SK-N-SH (cell line): ENCODE measurements at regions not wholly inside any gene's neighbourhood (a gene's known extent, or its start where the extent isn't known, plus 50 kb on each side); places are given as distances from the start of the nearest gene placed in this dataset.

Experiments
- CTCF ChIA-PET: fragments of 300-600, 350-600 bp; formaldehyde crosslinking; extraction: SDS; loops from one replicate; lab custom pipeline; 2021; lab: Yijun Ruan, JAX
- POLR2A ChIA-PET: fragments of 350-600 bp; sonication (Branson Sonifier 250); formaldehyde crosslinking; extraction: SDS; loops from one replicate; lab custom pipeline; 2020; ENCODE audit warnings: antibody characterized with exemption, inconsistent platforms; lab: Yijun Ruan, JAX
- DNase-seq: peaks from one replicate; pipeline ENCODE4 v3.0.0; 2012
- H2AFZ ChIP-seq: fragments of 200-600 bp; sonication (generic); 2 replicates; pipeline ENCODE4 v1.8.1; 2016; ENCODE audit warnings: antibody characterized with exemption, mild to moderate bottlenecking, low read depth
- H3F3A ChIP-seq: fragments of 200-600 bp; sonication (generic); replicated peaks from 2 replicates; pipeline ENCODE3; 2016; ENCODE audit warnings: antibody characterized with exemption, mild to moderate bottlenecking; ENCODE audit not compliant: insufficient read depth
- H3K27ac ChIP-seq, 2 experiments: fragments of 200-500 bp in 1 of 2; fragments of 200-600 bp in 1 of 2; sonication (Bioruptor generic) in 1 of 2; sonication (generic), shearing (Covaris generic) in 1 of 2; 2 replicates each; pipeline versions ENCODE4 v1.5.1 to v1.6.1; 2014 to 2016; ENCODE audit warnings: low read depth in 2 of 2, inconsistent platforms in 1 of 2, low read length in 1 of 2, mild to moderate bottlenecking in 1 of 2, mixed read lengths in 1 of 2
- H3K27me3 ChIP-seq: fragments of 200-600 bp; sonication (generic), shearing (Covaris generic); 2 replicates; pipeline ENCODE4 v1.6.1; 2016; ENCODE audit warnings: mixed run types; ENCODE audit not compliant: insufficient read depth
- H3K36me3 ChIP-seq, 2 experiments: fragments of 200-500 bp in 1 of 2; fragments of 200-600 bp in 1 of 2; sonication (Bioruptor generic) in 1 of 2; sonication (generic) in 1 of 2; replicated peaks in 1 of 2; 2 replicates each; pipeline versions ENCODE3 to v1.5.1; 2014 to 2016; ENCODE audit warnings: low read length in 1 of 2, mild to moderate bottlenecking in 1 of 2; ENCODE audit not compliant: insufficient read depth in 2 of 2, control insufficient read depth in 1 of 2
- H3K4me1 ChIP-seq, 2 experiments: fragments of 200-500 bp in 1 of 2; fragments of 200-600 bp in 1 of 2; sonication (Bioruptor generic) in 1 of 2; sonication (generic), shearing (Covaris generic) in 1 of 2; 2 replicates each; pipeline versions ENCODE4 v1.5.1 to v1.6.1; 2014 to 2016; ENCODE audit warnings: low read depth in 1 of 2, low read length in 1 of 2, mixed run types in 1 of 2; ENCODE audit not compliant: insufficient read depth in 2 of 2, control insufficient read depth in 1 of 2
- H3K4me2 ChIP-seq: fragments of 200-600 bp; sonication (generic), shearing (Covaris generic); 2 replicates; pipeline ENCODE4 v1.6.1; 2017; ENCODE audit warnings: mixed run types
- H3K4me3 ChIP-seq, 2 experiments: fragments of 200-500 bp in 1 of 2; fragments of 200-600 bp in 1 of 2; sonication (Bioruptor generic) in 1 of 2; sonication (generic), shearing (Covaris generic) in 1 of 2; 2 replicates each; pipeline versions ENCODE4 v1.5.1 to v1.8.1; 2014 to 2016; ENCODE audit warnings: low read depth in 2 of 2, inconsistent platforms in 1 of 2, low read length in 1 of 2, mild to moderate bottlenecking in 1 of 2, mixed read lengths in 1 of 2, moderate library complexity in 1 of 2
- H3K79me2 ChIP-seq: fragments of 200-600 bp; sonication (generic); 2 replicates; pipeline ENCODE4 v1.8.1; 2017; ENCODE audit warnings: mild to moderate bottlenecking; ENCODE audit not compliant: insufficient read depth
- H3K9ac ChIP-seq: fragments of 200-600 bp; sonication (generic); 2 replicates; pipeline ENCODE4 v1.6.1; 2017; ENCODE audit warnings: mixed run types
- H3K9me2 ChIP-seq: fragments of 200-600 bp; sonication (generic); 2 replicates; pipeline ENCODE4 v1.6.1; 2017; ENCODE audit warnings: mixed run types
- H3K9me3 ChIP-seq: fragments of 200-600 bp; sonication (generic); 2 replicates; pipeline ENCODE4 v1.6.1; 2017; ENCODE audit warnings: mixed run types, mild to moderate bottlenecking, moderate library complexity
- H4K20me1 ChIP-seq: fragments of 200-600 bp; sonication (generic); 2 replicates; pipeline ENCODE4 v1.6.1; 2017; ENCODE audit warnings: mild to moderate bottlenecking, mixed run types; ENCODE audit not compliant: insufficient read depth
- CTCF ChIP-seq: fragments of 200-600 bp; sonication (generic); IDR thresholded peaks from 2 replicates; pipeline ENCODE4 v1.6.1; 2017; ENCODE audit warnings: antibody characterized with exemption, mild to moderate bottlenecking, moderate library complexity
- EZH2phosphoT487 ChIP-seq: fragments of 200-600 bp; sonication (generic); IDR thresholded peaks from 2 replicates; pipeline ENCODE4 v1.6.1; 2017; ENCODE audit warnings: low read depth, mixed run types, mild to moderate bottlenecking, antibody characterized with exemption, moderate library complexity, borderline replicate concordance
- FOSL2 ChIP-seq: IDR thresholded peaks from 2 replicates; pipeline ENCODE4 v1.4.0; 2012; ENCODE audit warnings: low read depth, mild to moderate bottlenecking, moderate library complexity, borderline replicate concordance
- FOXJ3 ChIP-seq: sonication (generic); formaldehyde crosslinking; IDR thresholded peaks from 2 replicates; pipeline ENCODE4 v1.5.1; 2020; ENCODE audit warnings: mild to moderate bottlenecking, missing genetic modification reagents
- FOXM1 ChIP-seq: IDR thresholded peaks from 2 replicates; pipeline ENCODE4 v1.4.0; 2012; ENCODE audit warnings: low read depth, mild to moderate bottlenecking
- GABPA ChIP-seq: IDR thresholded peaks from 2 replicates; pipeline ENCODE4 v1.4.0; 2012; ENCODE audit warnings: low read depth, mild to moderate bottlenecking
- GATA2 ChIP-seq: sonication (generic); formaldehyde crosslinking; IDR thresholded peaks from 2 replicates; pipeline ENCODE4 v1.5.0; 2020; ENCODE audit warnings: mild to moderate bottlenecking, missing genetic modification reagents
- MAX ChIP-seq: IDR thresholded peaks from 2 replicates; pipeline ENCODE4 v1.4.0; 2012; ENCODE audit warnings: low read depth
- MEF2A ChIP-seq: IDR thresholded peaks from 2 replicates; pipeline ENCODE4 v1.4.0; 2012; ENCODE audit warnings: low read depth, borderline replicate concordance
- NFIC ChIP-seq: IDR thresholded peaks from 2 replicates; pipeline ENCODE4 v1.4.0; 2012; ENCODE audit warnings: borderline replicate concordance
- PBX3 ChIP-seq: IDR thresholded peaks from 2 replicates; pipeline ENCODE4; 2012
- POLR2AphosphoS5 ChIP-seq: IDR thresholded peaks from 2 replicates; pipeline ENCODE4 v1.6.1; 2012; ENCODE audit warnings: low read depth, low read length
- RAD21 ChIP-seq: IDR thresholded peaks from 2 replicates; pipeline ENCODE4 v1.6.1; 2012; ENCODE audit warnings: mild to moderate bottlenecking, low read length
- RCOR1 ChIP-seq: fragments of 150-350 bp; IDR thresholded peaks from 2 replicates; pipeline ENCODE4 v1.6.1; 2017; ENCODE audit warnings: antibody characterized with exemption, low read length
- RFX5 ChIP-seq: IDR thresholded peaks from 2 replicates; pipeline ENCODE4 v1.6.1; 2012; ENCODE audit warnings: mild to moderate bottlenecking, improper control_type of control experiment, low read length
- RXRA ChIP-seq: IDR thresholded peaks from 2 replicates; pipeline ENCODE4 v1.4.0; 2012; ENCODE audit warnings: low read depth, mild to moderate bottlenecking, borderline replicate concordance
- SMC3 ChIP-seq: IDR thresholded peaks from 2 replicates; pipeline ENCODE4 v1.6.1; 2012; ENCODE audit warnings: low read depth, low read length, improper control_type of control experiment
- TAF1 ChIP-seq: IDR thresholded peaks from 2 replicates; pipeline ENCODE4 v1.6.1; 2012; ENCODE audit warnings: low read depth, mild to moderate bottlenecking, low read length, moderate library complexity, borderline replicate concordance
- TCF12 ChIP-seq: IDR thresholded peaks from 2 replicates; pipeline ENCODE4 v1.4.0; 2012
- YY1 ChIP-seq: IDR thresholded peaks from 2 replicates; pipeline ENCODE4 v1.4.0; 2012; ENCODE audit warnings: low read depth, mild to moderate bottlenecking
- WGBS: methylation state at CpG from one replicate; pipeline ENCODE4 v1.1.6; 2017; ENCODE audit warnings: low lambda C conversion rate; 5-methylcytosine and 5-hydroxymethylcytosine counted together
- TF ChIP-seq, protein P1 (sequence below): IDR thresholded peaks from 2 replicates; pipeline ENCODE4 v1.4.0; 2012; ENCODE audit warnings: low read depth, borderline replicate concordance
- TF ChIP-seq, protein P2 (sequence below): IDR thresholded peaks from 2 replicates; pipeline ENCODE4 v1.6.1; 2012; ENCODE audit warnings: mild to moderate bottlenecking, low read depth, low read length, moderate library complexity
- TF ChIP-seq, protein P3 (sequence below): fragments of 150-350 bp; IDR thresholded peaks from 2 replicates; pipeline ENCODE4 v1.6.1; 2016; ENCODE audit warnings: mild to moderate bottlenecking, low read depth, low read length

DNA sequence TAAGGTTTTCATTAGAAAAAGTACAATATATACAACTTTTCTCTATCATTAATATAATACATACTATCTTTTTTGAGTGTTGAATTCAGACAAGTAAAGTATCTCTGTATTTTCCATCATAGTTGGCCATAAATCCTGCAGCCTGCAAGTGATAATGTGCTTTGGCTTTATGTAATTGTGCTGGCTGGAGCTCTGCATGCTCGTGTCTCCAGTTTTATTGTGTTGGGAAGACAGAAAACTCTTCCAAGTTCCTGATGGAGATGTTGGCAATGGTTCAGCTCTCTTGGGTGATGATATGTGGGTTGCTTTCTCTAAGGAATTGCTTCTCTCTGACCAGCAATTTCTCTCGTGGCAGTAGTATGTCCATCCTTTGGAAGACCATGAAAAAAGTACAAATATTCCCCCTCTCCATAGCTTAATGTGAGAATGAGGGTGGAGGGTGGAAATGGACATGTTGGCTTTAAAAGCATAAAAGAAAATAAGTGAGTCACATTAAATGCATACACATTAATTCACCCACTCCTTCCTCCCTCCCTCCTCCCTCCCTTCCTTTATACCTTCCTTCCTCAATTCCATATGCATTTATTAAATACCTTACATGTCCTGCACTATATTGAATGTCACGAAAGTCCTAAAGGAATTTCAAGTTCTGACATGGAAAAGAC is 344.2 kb downstream of the MTX2 start:
- TF ChIP-seq MEF2A = no peak
- no peak for TF ChIP-seq CTCF
- TF ChIP-seq FOSL2 = no peak
- no peak for TF ChIP-seq RCOR1
- no peak for TF ChIP-seq RAD21
- TF ChIP-seq, protein P1, sequence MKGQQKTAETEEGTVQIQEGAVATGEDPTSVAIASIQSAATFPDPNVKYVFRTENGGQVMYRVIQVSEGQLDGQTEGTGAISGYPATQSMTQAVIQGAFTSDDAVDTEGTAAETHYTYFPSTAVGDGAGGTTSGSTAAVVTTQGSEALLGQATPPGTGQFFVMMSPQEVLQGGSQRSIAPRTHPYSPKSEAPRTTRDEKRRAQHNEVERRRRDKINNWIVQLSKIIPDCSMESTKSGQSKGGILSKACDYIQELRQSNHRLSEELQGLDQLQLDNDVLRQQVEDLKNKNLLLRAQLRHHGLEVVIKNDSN = no peak
- no peak for TF ChIP-seq GATA2 (CRISPR knock-in tag)
- TF ChIP-seq PBX3 = 0 out of 2 replicates have a peak, but pooled peaks have one; percentile 28
- TF ChIP-seq EZH2phosphoT487 = no peak
- TF ChIP-seq RXRA = no peak
- no peak for TF ChIP-seq RFX5
- TF ChIP-seq FOXM1 = no peak
- TF ChIP-seq TAF1 = no peak
- no peak for TF ChIP-seq POLR2AphosphoS5
- no peak for TF ChIP-seq GABPA
- TF ChIP-seq, protein P2, sequence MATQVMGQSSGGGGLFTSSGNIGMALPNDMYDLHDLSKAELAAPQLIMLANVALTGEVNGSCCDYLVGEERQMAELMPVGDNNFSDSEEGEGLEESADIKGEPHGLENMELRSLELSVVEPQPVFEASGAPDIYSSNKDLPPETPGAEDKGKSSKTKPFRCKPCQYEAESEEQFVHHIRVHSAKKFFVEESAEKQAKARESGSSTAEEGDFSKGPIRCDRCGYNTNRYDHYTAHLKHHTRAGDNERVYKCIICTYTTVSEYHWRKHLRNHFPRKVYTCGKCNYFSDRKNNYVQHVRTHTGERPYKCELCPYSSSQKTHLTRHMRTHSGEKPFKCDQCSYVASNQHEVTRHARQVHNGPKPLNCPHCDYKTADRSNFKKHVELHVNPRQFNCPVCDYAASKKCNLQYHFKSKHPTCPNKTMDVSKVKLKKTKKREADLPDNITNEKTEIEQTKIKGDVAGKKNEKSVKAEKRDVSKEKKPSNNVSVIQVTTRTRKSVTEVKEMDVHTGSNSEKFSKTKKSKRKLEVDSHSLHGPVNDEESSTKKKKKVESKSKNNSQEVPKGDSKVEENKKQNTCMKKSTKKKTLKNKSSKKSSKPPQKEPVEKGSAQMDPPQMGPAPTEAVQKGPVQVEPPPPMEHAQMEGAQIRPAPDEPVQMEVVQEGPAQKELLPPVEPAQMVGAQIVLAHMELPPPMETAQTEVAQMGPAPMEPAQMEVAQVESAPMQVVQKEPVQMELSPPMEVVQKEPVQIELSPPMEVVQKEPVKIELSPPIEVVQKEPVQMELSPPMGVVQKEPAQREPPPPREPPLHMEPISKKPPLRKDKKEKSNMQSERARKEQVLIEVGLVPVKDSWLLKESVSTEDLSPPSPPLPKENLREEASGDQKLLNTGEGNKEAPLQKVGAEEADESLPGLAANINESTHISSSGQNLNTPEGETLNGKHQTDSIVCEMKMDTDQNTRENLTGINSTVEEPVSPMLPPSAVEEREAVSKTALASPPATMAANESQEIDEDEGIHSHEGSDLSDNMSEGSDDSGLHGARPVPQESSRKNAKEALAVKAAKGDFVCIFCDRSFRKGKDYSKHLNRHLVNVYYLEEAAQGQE = no peak
- no peak for TF ChIP-seq SMC3
- TF ChIP-seq, protein P3, sequence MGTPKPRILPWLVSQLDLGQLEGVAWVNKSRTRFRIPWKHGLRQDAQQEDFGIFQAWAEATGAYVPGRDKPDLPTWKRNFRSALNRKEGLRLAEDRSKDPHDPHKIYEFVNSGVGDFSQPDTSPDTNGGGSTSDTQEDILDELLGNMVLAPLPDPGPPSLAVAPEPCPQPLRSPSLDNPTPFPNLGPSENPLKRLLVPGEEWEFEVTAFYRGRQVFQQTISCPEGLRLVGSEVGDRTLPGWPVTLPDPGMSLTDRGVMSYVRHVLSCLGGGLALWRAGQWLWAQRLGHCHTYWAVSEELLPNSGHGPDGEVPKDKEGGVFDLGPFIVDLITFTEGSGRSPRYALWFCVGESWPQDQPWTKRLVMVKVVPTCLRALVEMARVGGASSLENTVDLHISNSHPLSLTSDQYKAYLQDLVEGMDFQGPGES = no peak
- peak; percentile 16; the same call in 1 of the 2 replicates for TF ChIP-seq NFIC
- TF ChIP-seq YY1 = no peak
- TF ChIP-seq MAX = no peak
- TF ChIP-seq FOXJ3 (CRISPR knock-in tag) = no peak
- TF ChIP-seq TCF12 = peak; percentile 5; the same call in 1 of the 2 replicates
- WGBS = 32% methylated on average over 3 of the region's 3 CpGs
- H3K4me2 ChIP-seq = peak overlapping the region; percentile 51
- H4K20me1 ChIP-seq = no peaks in the 10 kb centered on the region
- no peaks in the 10 kb centered on the region for H3K9me2 ChIP-seq
- no peaks in the 10 kb centered on the region for H3K36me3 ChIP-seq
- H3K4me3 ChIP-seq = no peak overlapping the region
- peak overlapping the region; percentile 3 to 75; a peak in 3 of 4 replicates for H3K27ac ChIP-seq
- POLR2A ChIA-PET = interaction anchor here (0.6 kb wide), 1 partner anchor 148 kb away, joined by 3 read pairs; no protein-coding TSS in a partner anchor
- H2AFZ ChIP-seq = no peak overlapping the region
- CTCF ChIA-PET = interaction anchor here (0.7 to 2.0 kb wide), 5 partner anchors 16 to 158 kb away, joined by 3 to 6 read pairs (median 3); no protein-coding TSS in a partner anchor
- H3K4me1 ChIP-seq = peaks cover 20 to 31% of the 10 kb centered on the region in 2 experiments; a peak in 3 of 4 replicates
- no peak overlapping the region for H3K9ac ChIP-seq
- no peaks in the 10 kb centered on the region for H3K79me2 ChIP-seq
- H3K9me3 ChIP-seq = no peaks in the 10 kb centered on the region
- H3F3A ChIP-seq = peaks cover 18% of the 10 kb centered on the region
- no peaks in the 10 kb centered on the region for H3K27me3 ChIP-seq
- DNase-seq = no peak
